Stomach smooth muscle (tissue), 2 donors: ENCODE measurements at regions not wholly inside any gene's neighbourhood (a gene's known extent, or its start where the extent isn't known, plus 50 kb on each side); places are given as distances from the start of the nearest gene placed in this dataset.
"Not testable (repeated sequence)": the region's sequence is repeated elsewhere in the genome, so short reads cannot be mapped to it uniquely, and the experiment has no call there.

Source experiments
- H3K27ac ChIP-seq: one replicate; pipeline ENCODE4 v1.7.0; 2013; ENCODE audit warnings: mild to moderate bottlenecking, low read length, inconsistent platforms
- H3K27me3 ChIP-seq, 2 donors: one replicate each; pipeline ENCODE4 v1.7.0; 2013; ENCODE audit warnings: low read length in 2 of 2; ENCODE audit not compliant: insufficient read depth in 2 of 2, control insufficient read depth in 1 of 2
- H3K36me3 ChIP-seq, 2 donors: one replicate each; pipeline ENCODE4 v1.7.0; 2013; ENCODE audit warnings: low read length in 2 of 2; ENCODE audit not compliant: control insufficient read depth in 2 of 2, insufficient read depth in 2 of 2
- H3K4me1 ChIP-seq: one replicate; pipeline ENCODE4 v1.7.0; 2013; ENCODE audit warnings: low read length; ENCODE audit not compliant: control insufficient read depth, insufficient read depth
- H3K4me3 ChIP-seq, 2 donors: one replicate each; pipeline ENCODE4 v1.7.0; 2013; ENCODE audit warnings: low read length in 2 of 2
- H3K9ac ChIP-seq, 2 donors: one replicate each; pipeline ENCODE4 v1.7.0; 2013; ENCODE audit warnings: low read length in 2 of 2, mild to moderate bottlenecking in 1 of 2
- H3K9me3 ChIP-seq, 2 donors: one replicate each; pipeline ENCODE4 v1.7.0; 2013; ENCODE audit warnings: low read length in 2 of 2; ENCODE audit not compliant: control insufficient read depth in 2 of 2
- donor health status: healthy.
- donor health status: Pancreatic carcinoma.

GRCh38 chr16:17921357-17921978 lies 415.1 kb downstream of the NPIPA8 start:
- H3K27ac ChIP-seq, result no peak overlapping the region
- H3K27me3 ChIP-seq, result no peaks in the 10 kb centered on the region
- no peaks in the 10 kb centered on the region for H3K36me3 ChIP-seq
- H3K9me3 ChIP-seq, result peaks cover 6 to 10% of the 10 kb centered on the region in 2 donors
- H3K4me1 ChIP-seq, result no peaks in the 10 kb centered on the region
- H3K9ac ChIP-seq, result no peak overlapping the region
- no peak overlapping the region for H3K4me3 ChIP-seq

- Histone ChIP-seq H3K4me1 (no peaks in the 10 kb centered on the region), H3K27ac (no peak overlapping the region), H3K9me3 (peaks cover 6 to 15% of the 10 kb centered on the region in 2 donors), H3K27me3 (no peaks in the 10 kb centered on the region), H3K36me3 (no peaks in the 10 kb centered on the region), H3K4me3 (no peak overlapping the region), H3K9ac (no peak overlapping the region)
Observed at GRCh38 chr16:17917316-17918019, 419.1 kb downstream of the NPIPA8 start.

- Histone ChIP-seq H3K4me1 (no peaks in the 10 kb centered on the region), H3K36me3 (no peaks in the 10 kb centered on the region), H3K4me3 (no peak overlapping the region), H3K9ac (no peak overlapping the region), H3K9me3 (peaks cover 6 to 15% of the 10 kb centered on the region in 2 donors), H3K27ac (no peak overlapping the region), H3K27me3 (no peaks in the 10 kb centered on the region)
Observed at GRCh38 chr16:17915791-17916190, 420.7 kb downstream of the NPIPA8 start.

GRCh38 chr16:17914168-17914567 lies 422.4 kb downstream of the NPIPA8 start:
- Histone ChIP-seq H3K4me3 (no peak overlapping the region), H3K27me3 (no peaks in the 10 kb centered on the region), H3K9ac (no peak overlapping the region), H3K27ac (no peak overlapping the region), H3K4me1 (no peaks in the 10 kb centered on the region), H3K36me3 (no peaks in the 10 kb centered on the region), H3K9me3 (peaks cover 6 to 12% of the 10 kb centered on the region in 2 donors)

GRCh38 chr16:17911578-17911977 lies 425.0 kb downstream of the NPIPA8 start:
- H3K9ac ChIP-seq, H3K27me3 ChIP-seq, H3K36me3 ChIP-seq, H3K9me3 ChIP-seq, H3K4me3 ChIP-seq, H3K27ac ChIP-seq, H3K4me1 ChIP-seq: not testable (repeated sequence)

- H3K9ac ChIP-seq, H3K4me3 ChIP-seq, H3K36me3 ChIP-seq, H3K27ac ChIP-seq, H3K9me3 ChIP-seq, H3K4me1 ChIP-seq, H3K27me3 ChIP-seq: not testable (repeated sequence)
Observed at GRCh38 chr16:17906626-17907025, 429.9 kb downstream of the NPIPA8 start.

GRCh38 chr16:17901309-17901708 lies 430.5 kb upstream of the XYLT1 start:
- Histone ChIP-seq H3K9ac (no peak overlapping the region), H3K27ac (no peak overlapping the region), H3K27me3 (no peaks in the 10 kb centered on the region), H3K36me3 (no peaks in the 10 kb centered on the region), H3K4me3 (no peak overlapping the region), H3K9me3 (peaks cover 0 to 4% of the 10 kb centered on the region in 2 donors), H3K4me1 (no peaks in the 10 kb centered on the region)

GRCh38 chr16:17899141-17899540 lies 428.4 kb upstream of the XYLT1 start:
- no peaks in the 10 kb centered on the region for H3K4me1 ChIP-seq
- no peak overlapping the region for H3K4me3 ChIP-seq

GRCh38 chr16:17887963-17888362 lies 417.2 kb upstream of the XYLT1 start:
- Histone ChIP-seq H3K9ac (no peak overlapping the region), H3K4me1 (no peaks in the 10 kb centered on the region), H3K27me3 (no peaks in the 10 kb centered on the region), H3K27ac (no peak overlapping the region), H3K9me3 (no peaks in the 10 kb centered on the region), H3K36me3 (no peaks in the 10 kb centered on the region), H3K4me3 (no peak overlapping the region)

More at GRCh38 chr16:17899141-17899540, 428.4 kb upstream of the XYLT1 start:
- no peaks in the 10 kb centered on the region for H3K36me3 ChIP-seq
- H3K27me3 ChIP-seq, result no peaks in the 10 kb centered on the region
- H3K9me3 ChIP-seq, result peaks cover 0 to 2% of the 10 kb centered on the region in 2 donors
- H3K9ac ChIP-seq, result no peak overlapping the region
- H3K27ac ChIP-seq, result no peak overlapping the region

GRCh38 chr16:17885659-17886207 lies 415.0 kb upstream of the XYLT1 start:
- Histone ChIP-seq H3K9me3 (no peaks in the 10 kb centered on the region), H3K36me3 (no peaks in the 10 kb centered on the region), H3K27me3 (no peaks in the 10 kb centered on the region), H3K27ac (no peak overlapping the region), H3K4me1 (no peaks in the 10 kb centered on the region), H3K4me3 (no peak overlapping the region), H3K9ac (no peak overlapping the region)

- no peak overlapping the region for H3K4me3 ChIP-seq
- H3K9ac ChIP-seq, result no peak overlapping the region
- no peaks in the 10 kb centered on the region for H3K27me3 ChIP-seq
- no peaks in the 10 kb centered on the region for H3K4me1 ChIP-seq
- H3K9me3 ChIP-seq, result no peaks in the 10 kb centered on the region
- no peak overlapping the region for H3K27ac ChIP-seq
- H3K36me3 ChIP-seq, result no peaks in the 10 kb centered on the region
Observed at GRCh38 chr16:17877821-17878360, 407.1 kb upstream of the XYLT1 start.
